ENCODE measurements at regions not wholly inside any gene's neighbourhood (a gene's known extent, or its start where the extent isn't known, plus 50 kb on each side); places are given as distances from the start of the nearest gene placed in this dataset.

DNA sequence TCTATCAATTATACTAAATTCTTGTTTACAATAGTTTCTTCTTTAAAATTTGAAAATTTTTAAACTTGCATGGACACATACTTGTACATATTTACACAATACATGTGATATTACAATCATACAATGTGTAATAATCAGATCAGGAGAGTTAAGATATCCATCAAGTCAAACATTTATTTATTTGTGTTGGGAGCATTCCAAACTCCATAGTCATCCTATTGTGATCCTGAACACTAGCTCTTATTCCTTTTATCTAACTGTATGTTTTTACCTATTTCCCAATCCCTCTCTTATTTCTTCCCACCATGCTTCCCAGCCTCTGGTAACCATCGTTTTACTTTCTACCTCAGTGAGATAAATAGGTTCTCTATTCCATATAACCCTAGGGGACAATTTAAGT is 1219.2 kb downstream of the ZPLD1 start:
- intact Hi-C loops (cut with DNase I, micrococcal nuclease): no loop called here
- DNase-seq: no peak

DNA sequence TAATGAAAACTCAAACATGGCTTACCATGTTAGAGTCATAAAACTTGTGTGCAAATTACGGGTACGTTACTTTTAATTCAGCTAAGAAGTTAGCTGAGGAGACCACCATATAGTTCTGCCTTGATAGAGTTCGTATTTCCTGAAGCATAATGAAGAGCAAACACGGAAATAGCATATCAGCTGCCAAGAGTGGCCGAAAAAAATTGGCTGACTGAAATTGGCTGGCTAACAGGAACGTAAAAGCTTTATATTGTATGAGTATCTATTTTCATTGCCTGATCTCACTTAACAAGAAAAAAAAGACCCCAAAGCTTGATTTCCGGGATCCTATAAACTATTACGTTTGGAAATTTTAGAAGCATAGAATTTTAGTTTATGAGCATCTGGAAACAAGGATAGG is 1222.9 kb downstream of the ZPLD1 start:
- intact Hi-C loops (cut with DNase I, micrococcal nuclease): no loop called here
- Mint-ChIP-seq H3K4me3 (no peak overlapping the region), H3K27ac (no peak overlapping the region), H3K27me3 (no peaks in the 10 kb centered on the region), H3K9me3 (no peaks in the 10 kb centered on the region), H3K36me3 (ENCODE audit: low read depth) (no peaks in the 10 kb centered on the region), H3K4me1 (ENCODE audit: low read depth) (no peaks in the 10 kb centered on the region)
- DNase-seq (no peak), ATAC-seq (ENCODE audit: poor library complexity) (no peak)
- no peaks in the 10 kb centered on the region for H3K4me1 ChIP-seq (ENCODE audit: insufficient read depth, low read length)
- H3K36me3 ChIP-seq (ENCODE audit: insufficient read depth, low read length): no peaks in the 10 kb centered on the region
- no peak overlapping the region for H3K27ac ChIP-seq (ENCODE audit: low read depth in 1 of 2, low read length in 2 of 2)
- no peaks in the 10 kb centered on the region for H3K27me3 ChIP-seq (ENCODE audit: control insufficient read depth in 1 of 2, insufficient read depth in 2 of 2, low read length in 2 of 2)
- H3K9me3 ChIP-seq (ENCODE audit: control insufficient read depth in 1 of 2, insufficient read depth in 1 of 2, low read length in 2 of 2): no peaks in the 10 kb centered on the region
- CTCF ChIA-PET: no interaction called here
- POLR2A ChIA-PET: no interaction called here
- H3K4me3 ChIP-seq (ENCODE audit: low read length): no peak overlapping the region
- TF ChIP-seq, protein P1, sequence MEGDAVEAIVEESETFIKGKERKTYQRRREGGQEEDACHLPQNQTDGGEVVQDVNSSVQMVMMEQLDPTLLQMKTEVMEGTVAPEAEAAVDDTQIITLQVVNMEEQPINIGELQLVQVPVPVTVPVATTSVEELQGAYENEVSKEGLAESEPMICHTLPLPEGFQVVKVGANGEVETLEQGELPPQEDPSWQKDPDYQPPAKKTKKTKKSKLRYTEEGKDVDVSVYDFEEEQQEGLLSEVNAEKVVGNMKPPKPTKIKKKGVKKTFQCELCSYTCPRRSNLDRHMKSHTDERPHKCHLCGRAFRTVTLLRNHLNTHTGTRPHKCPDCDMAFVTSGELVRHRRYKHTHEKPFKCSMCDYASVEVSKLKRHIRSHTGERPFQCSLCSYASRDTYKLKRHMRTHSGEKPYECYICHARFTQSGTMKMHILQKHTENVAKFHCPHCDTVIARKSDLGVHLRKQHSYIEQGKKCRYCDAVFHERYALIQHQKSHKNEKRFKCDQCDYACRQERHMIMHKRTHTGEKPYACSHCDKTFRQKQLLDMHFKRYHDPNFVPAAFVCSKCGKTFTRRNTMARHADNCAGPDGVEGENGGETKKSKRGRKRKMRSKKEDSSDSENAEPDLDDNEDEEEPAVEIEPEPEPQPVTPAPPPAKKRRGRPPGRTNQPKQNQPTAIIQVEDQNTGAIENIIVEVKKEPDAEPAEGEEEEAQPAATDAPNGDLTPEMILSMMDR (IDR thresholded peaks at IDR 0.05): no peak

More for the DNA sequence above, 1219.2 kb downstream of the ZPLD1 start:
- ATAC-seq (ENCODE audit: poor library complexity): no peak
- Mint-ChIP-seq H3K36me3 (ENCODE audit: low read depth) (no peaks in the 10 kb centered on the region), H3K27ac (no peak overlapping the region), H3K4me3 (no peak overlapping the region), H3K4me1 (ENCODE audit: low read depth) (no peaks in the 10 kb centered on the region), H3K27me3 (no peaks in the 10 kb centered on the region), H3K9me3 (no peaks in the 10 kb centered on the region)
- H3K9me3 ChIP-seq (ENCODE audit: control insufficient read depth in 1 of 2, insufficient read depth in 1 of 2, low read length in 2 of 2): no peaks in the 10 kb centered on the region
- ChIA-PET CTCF (no interaction called here), POLR2A (no interaction called here)
- H3K27me3 ChIP-seq (ENCODE audit: control insufficient read depth in 1 of 2, insufficient read depth in 2 of 2, low read length in 2 of 2): no peaks in the 10 kb centered on the region
- H3K27ac ChIP-seq (ENCODE audit: low read depth in 1 of 2, low read length in 2 of 2): no peak overlapping the region
- TF ChIP-seq, protein P1 (IDR thresholded peaks at IDR 0.05): no peak
- H3K36me3 ChIP-seq (ENCODE audit: insufficient read depth, low read length): no peaks in the 10 kb centered on the region
- no peaks in the 10 kb centered on the region for H3K4me1 ChIP-seq (ENCODE audit: insufficient read depth, low read length)
- no peak overlapping the region for H3K4me3 ChIP-seq (ENCODE audit: low read length)

- Mint-ChIP-seq H3K4me3 (no peak overlapping the region), H3K4me1 (ENCODE audit: low read depth) (no peaks in the 10 kb centered on the region), H3K9me3 (no peaks in the 10 kb centered on the region), H3K36me3 (ENCODE audit: low read depth) (no peaks in the 10 kb centered on the region), H3K27me3 (no peaks in the 10 kb centered on the region), H3K27ac (no peak overlapping the region)
- intact Hi-C loops (cut with DNase I, micrococcal nuclease): no loop called here
- DNase-seq (no peak), ATAC-seq (ENCODE audit: poor library complexity) (no peak)
- H3K4me3 ChIP-seq (ENCODE audit: low read length): no peak overlapping the region
- no peak overlapping the region for H3K27ac ChIP-seq (ENCODE audit: low read depth in 1 of 2, low read length in 2 of 2)
- H3K4me1 ChIP-seq (ENCODE audit: insufficient read depth, low read length): no peaks in the 10 kb centered on the region
- no peaks in the 10 kb centered on the region for H3K27me3 ChIP-seq (ENCODE audit: control insufficient read depth in 1 of 2, insufficient read depth in 2 of 2, low read length in 2 of 2)
- CTCF ChIA-PET: no interaction called here
- TF ChIP-seq, protein P1 (IDR thresholded peaks at IDR 0.05): no peak
- no peaks in the 10 kb centered on the region for H3K9me3 ChIP-seq (ENCODE audit: control insufficient read depth in 1 of 2, insufficient read depth in 1 of 2, low read length in 2 of 2)
- no peaks in the 10 kb centered on the region for H3K36me3 ChIP-seq (ENCODE audit: insufficient read depth, low read length)
- POLR2A ChIA-PET: no interaction called here
These were observed 1226.0 kb downstream of the ZPLD1 start for GRCh38 chr3:103660810-103661209.
